ENCODE measurements at regions not wholly inside any gene's neighbourhood (a gene's known extent, or its start where the extent isn't known, plus 50 kb on each side); places are given as distances from the start of the nearest gene placed in this dataset.
"Not testable (repeated sequence)": the region's sequence is repeated elsewhere in the genome, so short reads cannot be mapped to it uniquely, and the experiment has no call there.

- DNase-seq, result no peak
Measured at GRCh38 chr2:111660811-111661210, 223.2 kb downstream of the ANAPC1 start.

GRCh38 chr2:111661286-111661940 is 222.6 kb downstream of the ANAPC1 start:
- DNase-seq, result no peak

DNA sequence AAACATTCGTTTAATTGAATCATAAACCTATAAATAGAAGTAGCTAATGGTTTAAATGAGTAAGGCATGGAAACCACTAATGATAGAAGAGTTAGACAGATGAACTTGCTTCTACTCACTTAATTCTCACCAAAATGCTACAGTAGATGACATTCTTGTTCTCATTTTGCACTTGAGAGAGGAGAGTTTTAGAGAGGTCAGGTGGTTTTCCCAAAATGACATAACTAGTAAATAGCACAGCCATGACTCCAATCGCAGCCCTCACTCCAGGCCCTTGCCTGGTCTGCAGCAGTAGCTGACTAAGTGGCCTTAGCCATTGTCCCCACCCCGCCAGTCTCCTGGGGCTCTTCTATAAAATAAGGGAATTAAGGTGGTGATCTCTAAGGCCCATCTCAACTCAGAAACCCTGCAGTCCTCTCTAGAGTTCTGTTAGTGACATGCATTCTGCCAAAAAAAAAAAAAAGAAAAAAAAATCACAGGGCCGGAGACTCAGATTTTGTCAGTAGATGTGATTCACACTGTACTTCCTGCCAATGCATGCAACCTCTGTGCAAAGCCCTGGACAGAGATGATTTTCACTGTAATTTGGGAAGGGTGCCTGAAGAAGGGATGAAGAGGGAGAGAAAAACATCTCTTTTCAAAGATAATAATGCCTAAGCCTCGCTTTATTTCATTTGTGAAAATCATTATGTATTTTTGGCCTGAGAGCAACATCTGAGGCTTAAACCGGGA is 221.8 kb downstream of the ANAPC1 start:
- DNase-seq, result no peak

DNA sequence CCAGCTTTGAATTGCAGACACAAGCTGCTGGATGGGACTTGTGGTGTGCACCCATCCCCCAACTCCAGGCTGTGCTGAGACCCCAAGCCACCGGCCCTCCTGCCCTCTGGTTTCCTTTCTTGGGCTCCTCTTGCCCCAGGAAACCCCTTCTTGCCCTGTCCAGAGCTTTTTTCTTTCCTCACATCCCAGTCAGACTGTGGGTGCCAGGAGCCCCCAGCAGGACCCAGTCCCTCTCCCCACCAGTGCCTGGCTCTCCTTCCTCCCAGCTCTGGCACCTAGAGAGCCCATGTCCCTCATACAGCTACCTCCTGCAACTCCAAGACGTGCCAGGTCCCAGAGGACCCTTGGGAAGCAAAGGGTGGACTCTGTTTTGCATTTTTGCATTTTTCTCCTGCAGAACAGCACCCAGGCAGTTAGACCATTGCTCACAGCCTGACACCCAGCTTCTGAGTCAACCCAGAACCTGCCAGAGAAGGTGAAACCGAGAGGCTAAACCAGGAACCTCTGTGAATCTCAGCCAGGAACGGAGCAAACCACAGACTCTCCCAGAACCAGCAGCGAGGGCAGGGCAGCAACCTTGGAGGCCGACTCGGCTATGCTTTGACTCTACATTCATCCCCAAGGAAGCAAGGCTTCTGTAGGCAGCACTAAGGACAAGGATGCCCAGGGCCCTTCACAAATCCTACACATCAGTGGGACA is 221.1 kb downstream of the ANAPC1 start:
- no peak for DNase-seq

GRCh38 chr2:111663471-111664274 is 220.3 kb downstream of the ANAPC1 start:
- DNase-seq, result no peak

DNA sequence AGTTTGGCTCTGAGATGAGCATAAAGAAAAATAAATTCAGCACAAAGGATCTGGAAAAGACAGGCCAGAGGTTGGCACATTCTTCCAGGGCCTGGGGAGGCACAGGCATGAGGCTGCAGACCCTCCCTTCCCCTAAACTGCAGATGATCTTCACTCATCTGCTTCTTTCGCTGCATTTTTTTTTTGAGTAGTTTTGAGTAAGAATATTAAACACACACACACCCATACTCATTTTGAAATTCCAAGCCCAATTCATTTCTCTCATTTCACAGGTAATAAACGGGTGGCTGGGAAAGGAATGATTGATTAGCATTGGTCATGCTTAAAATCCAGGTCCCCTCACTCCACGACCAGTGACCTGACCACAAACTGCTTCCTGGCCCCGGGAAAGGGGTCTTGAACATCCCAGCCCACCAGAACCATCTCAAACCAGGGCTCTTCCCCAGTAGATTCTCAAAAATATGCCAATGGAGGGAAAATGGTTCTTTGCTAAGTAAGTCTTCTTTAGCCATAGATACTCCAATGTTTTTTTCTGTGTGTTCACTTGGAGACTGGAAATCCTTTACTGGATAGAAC is 219.6 kb downstream of the ANAPC1 start:
- DNase-seq, result no peak

DNA sequence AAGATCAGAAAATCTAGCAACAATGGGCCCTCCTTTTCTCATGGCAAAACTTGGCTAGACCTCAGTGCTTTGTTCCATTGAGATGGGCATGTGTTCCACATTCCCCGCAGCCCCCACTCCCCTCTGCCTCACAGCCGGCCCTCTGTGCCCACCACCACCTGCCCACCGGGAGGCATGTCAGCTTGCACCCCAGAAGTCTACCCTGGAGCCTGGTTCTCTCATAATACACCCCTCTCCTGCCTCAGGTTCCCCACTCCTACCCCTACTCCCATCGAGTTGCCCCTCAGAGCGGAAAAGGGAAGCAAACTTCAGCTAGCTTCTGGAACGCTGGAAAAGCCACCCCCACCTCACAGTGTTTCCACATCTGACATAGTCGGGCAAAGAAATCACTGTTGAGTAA is 219.0 kb downstream of the ANAPC1 start:
- DNase-seq, result no peak

DNA sequence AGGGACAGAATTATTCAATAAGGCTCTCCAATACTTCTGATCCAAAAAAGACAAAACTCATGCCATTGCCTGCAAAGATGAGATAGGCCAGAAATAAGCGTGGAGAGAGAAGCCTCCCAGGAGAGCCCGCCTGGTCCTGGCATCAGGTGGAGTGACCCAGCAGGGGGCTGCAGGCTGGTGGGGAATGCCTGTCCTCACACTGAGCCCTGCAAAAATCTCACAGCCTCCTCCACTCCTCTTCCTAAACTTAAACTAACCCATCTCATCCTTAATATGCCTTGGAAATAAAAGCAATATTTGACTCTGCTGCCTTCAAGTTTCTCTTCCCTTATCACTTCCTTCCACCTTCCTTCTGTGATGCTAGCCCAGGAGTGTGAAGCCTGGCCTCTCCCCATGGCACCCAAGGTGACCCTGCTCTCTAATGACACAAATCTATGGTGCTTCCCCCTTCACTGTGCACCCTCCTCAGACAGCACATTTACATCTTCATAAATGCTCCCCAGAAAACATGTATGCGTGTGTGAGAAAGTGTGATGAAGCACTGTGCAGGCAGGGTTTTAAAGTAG is 218.4 kb downstream of the ANAPC1 start:
- DNase-seq, result no peak

- no peak for DNase-seq
Measured at GRCh38 chr2:111666160-111666559, 217.8 kb downstream of the ANAPC1 start.

DNA sequence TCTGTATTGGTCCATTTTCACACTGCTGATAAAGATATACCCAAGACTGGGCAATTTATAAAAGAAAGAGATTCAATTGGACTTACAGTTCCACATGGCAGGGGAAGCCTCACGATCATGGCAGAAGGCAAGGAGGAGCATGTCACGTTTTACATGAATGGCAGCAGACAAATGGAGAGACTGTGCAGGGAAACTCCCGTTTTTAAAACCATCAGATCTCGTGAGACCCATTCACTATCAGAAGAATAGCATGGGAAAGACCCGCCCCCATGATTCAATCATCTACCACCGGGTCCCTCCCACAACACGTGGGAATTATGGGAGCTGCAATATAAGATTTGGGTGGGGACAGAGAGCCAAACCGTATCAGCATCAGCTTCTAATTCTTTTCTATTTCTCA is 217.0 kb downstream of the ANAPC1 start:
- DNase-seq, result no peak

- DNase-seq, result no peak
Measured at GRCh38 chr2:111667542-111668273, 216.3 kb downstream of the ANAPC1 start.

DNA sequence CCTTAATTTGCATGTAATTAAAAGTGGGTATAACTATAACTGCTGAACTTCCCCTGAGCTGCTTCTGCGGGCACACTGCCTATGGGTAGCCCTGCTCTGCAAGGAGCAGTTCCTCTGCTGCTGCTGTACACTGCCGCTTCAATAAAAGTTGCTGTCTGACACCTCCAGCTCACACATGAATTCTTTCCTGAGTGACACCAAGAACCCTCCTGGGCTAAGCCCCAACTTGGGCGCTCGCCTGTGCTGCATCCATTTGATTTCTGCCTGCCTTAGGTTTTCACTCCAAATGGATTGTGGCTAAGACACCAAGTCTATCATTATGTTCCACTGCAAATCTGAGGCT is 215.7 kb downstream of the ANAPC1 start:
- DNase-seq, result no peak

DNA sequence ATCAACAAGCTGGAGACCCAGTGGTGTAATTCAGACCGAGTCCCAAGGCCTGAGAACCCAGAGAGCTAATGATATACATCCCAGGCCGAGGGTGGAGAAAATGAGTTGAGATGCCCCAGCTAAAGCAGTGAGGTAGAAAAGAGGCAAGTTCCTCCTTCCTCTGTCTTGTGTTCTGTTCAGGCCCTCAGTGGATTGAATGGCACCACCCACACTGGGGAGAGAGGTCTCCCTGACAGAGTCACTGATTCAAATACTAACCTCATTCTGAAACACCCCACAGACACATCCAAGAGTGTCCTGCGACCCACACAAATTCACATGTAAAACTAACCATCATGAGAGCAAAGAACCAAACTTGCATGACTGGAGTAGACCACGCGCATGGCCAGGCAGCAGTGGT is 215.3 kb downstream of the ANAPC1 start:
- no peak for DNase-seq

DNA sequence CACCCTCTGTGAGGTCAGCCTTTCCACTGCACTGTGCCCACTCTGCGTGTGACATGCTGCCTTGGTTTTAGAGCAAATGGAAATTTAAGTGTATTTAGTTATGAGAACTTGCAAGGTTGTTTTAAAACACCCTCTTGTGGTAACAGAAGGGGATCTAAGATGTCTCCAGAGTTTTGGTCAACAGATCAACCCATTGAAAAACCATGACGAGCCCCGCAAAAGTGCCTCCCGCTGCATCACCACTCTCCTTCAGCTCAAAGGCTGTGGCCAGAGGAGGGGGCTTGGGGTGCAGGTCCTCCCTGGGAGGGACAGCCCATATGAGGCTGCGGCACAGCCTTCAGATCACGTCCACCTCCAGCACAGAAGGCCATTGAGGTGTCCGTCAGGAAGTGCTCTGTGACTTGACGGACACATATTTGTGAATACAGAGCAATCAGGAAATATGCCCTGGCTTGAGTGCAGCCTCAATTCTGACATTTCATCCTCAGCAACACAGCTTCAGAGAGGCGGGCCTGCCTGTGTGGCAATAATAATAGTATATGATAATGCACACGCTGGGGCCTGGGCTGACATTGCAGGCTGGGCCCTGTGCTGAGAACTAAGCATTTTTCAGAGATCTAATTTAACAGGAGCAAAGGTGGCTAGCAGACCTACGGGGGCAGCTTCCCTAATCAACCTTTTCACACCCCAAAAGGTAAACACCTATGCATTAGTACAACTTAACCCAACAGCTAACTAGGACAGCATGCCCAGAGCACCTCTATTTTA is 213.9 kb downstream of the ANAPC1 start:
- DNase-seq, result no peak

GRCh38 chr2:111670776-111671175 is 213.2 kb downstream of the ANAPC1 start:
- DNase-seq, result no peak

DNA sequence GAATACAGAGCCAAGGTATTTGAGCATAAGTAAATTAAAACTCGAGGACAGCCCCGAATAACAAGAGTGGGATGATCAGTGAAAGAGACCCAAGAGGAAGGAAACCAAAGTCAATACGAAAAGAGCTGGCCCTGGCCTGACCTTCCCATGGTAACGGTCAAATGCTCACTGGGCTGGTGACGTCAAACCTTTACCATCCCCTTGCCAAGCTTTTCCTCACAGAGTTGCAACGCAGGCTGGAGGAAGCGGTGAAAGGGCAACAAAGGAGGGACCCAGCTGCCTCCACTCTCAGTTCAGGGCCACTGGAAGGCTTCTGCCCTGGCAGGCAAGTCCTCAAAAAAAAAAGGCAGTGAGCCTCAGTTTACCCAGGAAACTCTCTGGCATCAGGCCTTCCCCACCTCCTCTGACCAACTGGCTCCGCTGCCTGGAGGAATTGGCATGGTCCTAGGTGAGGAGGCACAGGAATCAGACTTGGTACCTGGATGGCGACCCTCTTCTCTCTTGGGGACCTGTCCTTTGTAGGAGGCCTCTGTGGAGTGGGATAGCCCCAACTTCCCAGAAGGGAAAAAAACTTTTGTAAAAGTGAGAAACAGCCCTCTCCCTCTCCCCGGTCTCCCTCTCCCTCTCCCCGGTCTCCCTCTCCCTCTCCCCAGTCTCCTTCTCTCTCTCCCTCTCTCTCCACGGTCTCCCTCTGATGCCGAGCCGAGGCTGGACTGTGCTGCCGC is 212.4 kb downstream of the ANAPC1 start:
- DNase-seq, result no peak

- not testable (repeated sequence) for DNase-seq
Measured at GRCh38 chr2:111672641-111673040, 211.4 kb downstream of the ANAPC1 start.

GRCh38 chr2:111673526-111673925 is 210.5 kb downstream of the ANAPC1 start:
- no peak for DNase-seq

DNA sequence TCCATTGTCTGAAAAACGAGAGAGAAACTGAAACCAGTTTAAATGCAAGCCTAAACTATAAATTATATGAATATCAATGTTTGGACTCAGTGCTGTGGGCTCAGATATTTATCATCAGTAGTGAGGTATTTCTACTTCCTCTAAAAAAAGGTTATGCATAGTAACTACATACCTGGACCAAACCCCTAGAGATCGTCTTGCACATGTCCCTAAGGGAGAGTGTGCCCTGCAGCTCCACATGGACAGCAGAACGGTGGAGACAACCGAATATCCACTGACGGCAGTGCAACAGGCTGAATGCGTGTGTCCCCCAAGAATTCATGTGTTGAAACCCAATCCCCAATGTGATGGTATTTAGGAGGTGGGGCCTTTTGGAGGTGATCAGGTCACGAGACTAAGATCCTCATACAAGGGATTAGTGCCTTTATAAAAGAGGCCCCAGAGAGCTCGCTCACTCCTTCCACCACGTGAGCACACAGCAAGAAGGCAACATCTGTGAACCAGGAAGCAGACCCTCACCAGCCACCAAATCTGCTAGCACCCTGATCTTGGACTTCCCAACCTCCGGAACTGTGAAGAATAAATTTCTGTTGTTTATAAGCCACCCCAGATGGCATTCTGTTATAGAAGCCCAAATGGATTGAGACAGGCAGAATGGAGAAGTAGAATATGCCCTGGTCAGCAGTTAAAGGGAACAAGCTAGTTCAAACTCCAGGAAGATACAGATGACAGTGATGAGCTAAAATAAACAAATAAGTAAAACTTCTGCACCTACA is 208.4 kb downstream of the ANAPC1 start:
- DNase-seq, result no peak

Measured in activated naive CD4-positive, alpha-beta T cell treated with anti-CD3 and anti-CD28 coated beads, Interleukin-2, amount 50 U/mL, for 16 hours (primary cell).